Activated T-helper 2 cell treated with anti-CD3 and anti-CD28 coated beads, Interferon-gamma antibody, Interleukin-2, Interleukin-4, amounts not matched to agents 10 μg/mL and 5 μg/mL and 100 μg/mL, durations not matched to agents 14 hours and 24 hours and 36 hours (primary cell): ENCODE measurements at regions not wholly inside any gene's neighbourhood (a gene's known extent, or its start where the extent isn't known, plus 50 kb on each side); places are given as distances from the start of the nearest gene placed in this dataset.
A peak's percentile ranks its signal among the peaks of the same experiment; 100 is the strongest.
"Not testable (repeated sequence)": the region's sequence is repeated elsewhere in the genome, so short reads cannot be mapped to it uniquely, and the experiment has no call there.

Experiments
- DNase-seq: peaks from one replicate; pipeline ENCODE4 v3.0.0; 2021; ENCODE audit warnings: low spot score
- H3K27ac Mint-ChIP-seq: one replicate; pipeline ENCODE4 v1.8.0; 2021; ENCODE audit warnings: mixed read lengths
- H3K27me3 Mint-ChIP-seq: one replicate; pipeline ENCODE4 v1.8.0; 2021; ENCODE audit warnings: low read depth, mixed read lengths
- H3K36me3 Mint-ChIP-seq: one replicate; pipeline ENCODE4 v1.8.0; 2021; ENCODE audit warnings: low read depth, mixed read lengths
- H3K4me1 Mint-ChIP-seq: one replicate; pipeline ENCODE4 v1.8.0; 2021; ENCODE audit warnings: low read depth, mixed read lengths
- H3K4me3 Mint-ChIP-seq: one replicate; pipeline ENCODE4 v1.8.0; 2021; ENCODE audit warnings: low read depth, mild to moderate bottlenecking, moderate library complexity, mixed read lengths
- H3K9me3 Mint-ChIP-seq: one replicate; pipeline ENCODE4 v1.8.0; 2021; ENCODE audit warnings: mixed read lengths
- intact Hi-C: fragments of 100-400 bp; cut with micrococcal nuclease; formaldehyde crosslinking; loops from one replicate; pipeline ENCODE4 v1.15.1; 2023

DNA sequence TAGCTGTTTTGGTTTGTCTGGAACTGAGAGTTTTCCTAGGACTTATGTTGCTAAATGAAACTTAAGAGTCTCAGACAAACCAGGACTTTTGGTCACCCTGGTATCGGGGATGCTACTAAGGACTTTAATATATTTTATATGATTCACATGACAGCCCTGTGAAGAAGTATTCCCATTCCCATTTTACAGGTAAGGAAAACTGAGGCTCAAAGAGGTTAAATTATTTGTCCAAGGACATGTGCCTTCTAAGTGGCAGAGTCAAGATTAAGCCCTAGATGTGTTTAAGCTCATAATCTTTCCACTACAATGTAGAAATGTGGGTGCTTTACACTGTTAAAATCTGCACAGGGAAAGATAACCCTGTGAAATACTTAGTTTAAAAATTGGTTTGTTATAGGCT lies 77.7 kb upstream of the ATP5MC3 start:
- Mint-ChIP-seq H3K4me1 (no peaks in the 10 kb centered on the region), H3K4me3 (no peak overlapping the region), H3K27ac (no peak overlapping the region), H3K36me3 (no peaks in the 10 kb centered on the region), H3K9me3 (no peaks in the 10 kb centered on the region), H3K27me3 (peaks cover 31% of the 10 kb centered on the region)
- intact Hi-C loops: no loop called here
- no peak for DNase-seq

DNA sequence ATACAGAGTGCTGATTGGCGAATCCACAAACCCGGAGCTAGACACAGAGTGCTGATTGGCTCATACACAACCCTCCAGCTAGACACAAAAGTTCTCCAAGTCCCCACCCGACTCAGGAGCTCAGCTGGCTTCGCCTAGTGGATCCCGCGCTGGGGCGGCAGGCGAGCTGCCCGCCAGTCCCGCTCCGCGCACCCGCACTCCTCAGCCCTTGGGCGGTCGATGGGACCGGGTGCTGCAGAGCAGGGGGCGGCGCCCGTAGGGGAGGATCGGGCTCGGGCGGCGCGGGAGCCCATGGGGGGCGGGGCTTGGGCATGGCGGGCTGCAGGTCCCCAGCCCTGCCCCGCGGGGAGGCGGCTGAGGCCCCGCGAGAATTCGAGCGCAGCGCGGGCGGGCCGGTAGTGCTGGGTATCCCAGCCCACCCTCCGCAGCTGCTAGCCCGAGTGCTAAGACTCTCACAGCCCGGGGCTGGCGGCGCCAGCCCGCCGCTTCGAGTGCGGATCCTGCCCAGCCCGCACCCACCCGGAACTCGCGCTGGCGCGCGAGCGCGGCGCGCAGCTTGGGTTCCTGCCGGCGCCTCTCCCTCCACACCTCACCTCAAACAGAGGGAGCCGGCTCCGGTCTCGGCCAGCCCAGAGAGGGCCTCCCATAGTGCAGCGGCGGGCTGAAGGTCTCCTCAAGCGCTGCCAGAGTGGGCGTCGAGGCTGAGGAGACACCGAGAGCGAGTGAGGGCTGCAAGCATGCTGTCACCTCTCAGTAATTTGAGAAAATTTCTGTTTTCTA lies 75.5 kb upstream of the ATP5MC3 start:
- Mint-ChIP-seq H3K4me3 (no peak overlapping the region), H3K27ac (no peak overlapping the region), H3K4me1 (no peaks in the 10 kb centered on the region), H3K27me3 (peaks cover 23% of the 10 kb centered on the region), H3K9me3 (no peaks in the 10 kb centered on the region), H3K36me3 (no peaks in the 10 kb centered on the region)
- no peak for DNase-seq
- intact Hi-C loops: no loop called here

DNA sequence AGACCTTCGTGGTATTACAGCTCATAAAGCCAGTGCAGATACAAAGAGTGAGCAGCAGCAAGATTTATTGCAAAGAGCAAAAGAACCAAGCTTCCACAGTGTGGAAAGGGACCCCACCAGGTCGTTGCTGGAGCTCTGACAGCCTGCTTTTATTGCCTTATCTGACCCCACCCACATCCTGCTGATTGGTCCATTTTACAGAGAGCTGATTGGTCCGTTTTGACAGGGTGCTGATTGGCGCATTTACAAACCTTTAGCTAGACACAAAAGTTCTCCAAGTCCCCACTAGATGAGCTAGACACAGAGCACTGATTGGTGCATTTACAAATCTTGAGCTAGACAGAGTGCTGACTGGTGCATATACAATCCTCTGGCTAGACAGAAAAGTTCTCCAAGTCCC lies 74.9 kb upstream of the ATP5MC3 start:
- H3K9me3 Mint-ChIP-seq, H3K36me3 Mint-ChIP-seq, H3K4me1 Mint-ChIP-seq, H3K4me3 Mint-ChIP-seq, DNase-seq, H3K27ac Mint-ChIP-seq, intact Hi-C loops: not testable (repeated sequence)
- H3K27me3 Mint-ChIP-seq: peaks cover 19% of the 10 kb centered on the region

DNA sequence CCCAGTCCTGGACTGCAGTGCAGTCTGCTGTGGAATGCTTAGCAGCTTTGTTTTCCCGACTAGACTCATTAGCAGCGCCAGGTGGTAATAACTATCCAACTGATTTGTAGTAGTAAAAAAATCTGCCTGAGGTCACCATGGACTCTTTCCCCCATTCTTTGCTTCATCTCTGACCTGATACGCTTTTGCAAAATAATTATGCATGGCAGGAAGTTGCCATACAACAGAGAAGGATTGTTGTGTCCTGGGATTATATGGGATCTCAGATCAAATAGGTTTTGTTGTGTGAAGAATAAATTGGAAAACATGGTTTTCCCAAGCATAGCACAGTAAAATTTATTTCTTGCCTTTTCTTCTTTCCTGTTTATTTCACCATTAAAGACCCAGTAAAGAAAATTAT lies 72.4 kb upstream of the ATP5MC3 start:
- H3K4me3 Mint-ChIP-seq: no peak overlapping the region
- intact Hi-C loops: no loop called here
- H3K4me1 Mint-ChIP-seq: peaks cover 5% of the 10 kb centered on the region
- H3K27me3 Mint-ChIP-seq: peaks cover 9% of the 10 kb centered on the region
- no peaks in the 10 kb centered on the region for H3K36me3 Mint-ChIP-seq
- no peaks in the 10 kb centered on the region for H3K9me3 Mint-ChIP-seq
- DNase-seq: no peak
- H3K27ac Mint-ChIP-seq: no peak overlapping the region

DNA sequence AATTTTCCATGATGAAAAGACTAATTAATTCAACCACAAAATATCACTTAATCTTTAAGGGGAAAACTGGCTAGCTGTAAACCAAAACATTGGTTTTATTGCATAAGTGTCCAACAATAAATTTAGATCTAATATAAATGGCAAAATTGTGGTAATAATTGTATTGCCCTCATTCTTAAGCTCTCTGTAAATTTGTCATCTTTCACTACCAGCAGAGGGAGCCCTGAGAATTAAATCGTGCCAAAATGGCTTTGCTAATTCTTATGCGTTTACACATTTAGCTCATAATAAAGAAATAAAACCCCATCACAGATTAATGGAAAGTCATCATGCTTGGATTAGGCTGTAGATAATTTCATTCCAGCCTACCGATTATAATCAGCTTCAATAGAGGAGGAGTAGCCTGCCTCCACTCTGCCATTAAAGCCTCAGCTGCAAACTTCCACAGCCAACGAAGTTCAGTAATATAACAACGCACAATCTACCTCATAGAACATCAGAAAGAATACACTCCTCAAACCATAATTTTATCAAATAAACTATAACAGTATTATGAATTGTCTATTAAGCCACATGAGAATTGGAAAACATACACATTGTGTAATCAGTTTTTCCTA lies 70.0 kb upstream of the ATP5MC3 start:
- Mint-ChIP-seq H3K4me1 (peaks cover 13% of the 10 kb centered on the region), H3K36me3 (no peaks in the 10 kb centered on the region), H3K27me3 (peaks cover 2% of the 10 kb centered on the region), H3K27ac (no peak overlapping the region), H3K4me3 (no peak overlapping the region), H3K9me3 (peaks cover 4% of the 10 kb centered on the region)
- DNase-seq: no peak
- intact Hi-C loops: loop anchor here (1.0 kb wide), 1 partner anchor 48 kb away; no protein-coding TSS in a partner anchor

DNA sequence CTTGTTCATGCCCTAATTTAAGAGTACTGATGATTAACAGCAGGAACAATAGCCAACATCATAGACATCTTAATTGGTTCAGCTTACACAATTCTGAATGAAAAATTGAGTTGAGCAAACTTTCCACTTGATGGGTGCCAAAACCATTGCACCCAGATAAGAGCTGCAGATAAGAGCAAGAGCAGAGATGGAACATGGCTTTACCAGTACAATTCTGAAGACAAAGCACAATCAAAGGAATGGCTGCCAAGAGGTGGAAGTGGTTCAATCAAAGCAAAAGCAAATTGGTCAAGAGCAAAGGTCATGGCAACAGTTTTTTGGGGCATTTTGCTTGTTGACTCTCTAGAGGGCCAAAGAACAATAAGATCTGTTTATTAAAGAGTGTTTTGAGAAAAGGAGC lies 65.6 kb upstream of the ATP5MC3 start:
- no peaks in the 10 kb centered on the region for H3K36me3 Mint-ChIP-seq
- H3K27ac Mint-ChIP-seq: peak overlapping the region; percentile 21
- intact Hi-C loops: no loop called here
- H3K4me1 Mint-ChIP-seq: peaks cover 15% of the 10 kb centered on the region
- DNase-seq: no peak
- peaks cover 4% of the 10 kb centered on the region for H3K9me3 Mint-ChIP-seq
- H3K27me3 Mint-ChIP-seq: no peaks in the 10 kb centered on the region
- H3K4me3 Mint-ChIP-seq: no peak overlapping the region

DNA sequence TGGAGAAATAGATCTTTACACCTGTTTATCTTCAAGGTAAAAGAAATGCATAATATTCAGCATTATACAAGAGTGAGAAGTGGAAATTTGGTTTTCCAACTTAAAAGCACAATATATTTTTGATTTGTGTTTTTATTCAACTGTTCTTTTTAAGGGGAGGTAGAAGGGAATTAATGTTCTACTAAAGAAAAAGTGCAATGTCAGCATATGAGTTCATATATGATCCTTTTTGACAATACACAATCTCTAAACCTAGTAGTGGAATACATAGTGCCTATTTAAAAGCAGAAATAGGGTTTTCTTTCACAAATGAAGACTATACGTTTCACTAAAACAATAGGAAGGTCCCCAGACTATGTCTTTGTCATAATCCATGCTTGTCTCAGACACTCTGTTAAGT lies 63.2 kb upstream of the ATP5MC3 start:
- no peak for DNase-seq
- no peak overlapping the region for H3K27ac Mint-ChIP-seq
- no peak overlapping the region for H3K4me3 Mint-ChIP-seq
- intact Hi-C loops: no loop called here
- H3K27me3 Mint-ChIP-seq: no peaks in the 10 kb centered on the region
- peaks cover 4% of the 10 kb centered on the region for H3K36me3 Mint-ChIP-seq
- peaks cover 13% of the 10 kb centered on the region for H3K9me3 Mint-ChIP-seq
- H3K4me1 Mint-ChIP-seq: peaks cover 10% of the 10 kb centered on the region

DNA sequence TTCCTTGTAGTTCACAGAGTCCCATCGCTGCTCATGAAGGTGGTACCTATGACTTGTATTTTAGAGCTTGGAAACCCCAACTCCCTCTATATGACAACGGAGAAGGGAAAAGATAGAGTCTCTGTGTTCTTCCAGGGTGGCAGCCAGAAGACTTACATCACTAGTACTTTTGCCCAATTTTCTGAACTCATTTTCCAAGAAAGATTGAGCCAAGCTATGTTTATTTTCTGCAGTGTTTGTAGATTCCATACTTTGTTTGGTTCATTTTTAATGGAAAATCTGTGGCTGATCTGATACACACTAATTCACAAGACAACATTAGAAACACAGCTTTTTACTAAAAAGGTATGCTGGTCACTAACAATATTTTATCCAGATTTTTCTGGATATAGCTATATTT lies 60.2 kb upstream of the ATP5MC3 start:
- no peaks in the 10 kb centered on the region for H3K27me3 Mint-ChIP-seq
- H3K27ac Mint-ChIP-seq: no peak overlapping the region

DNA sequence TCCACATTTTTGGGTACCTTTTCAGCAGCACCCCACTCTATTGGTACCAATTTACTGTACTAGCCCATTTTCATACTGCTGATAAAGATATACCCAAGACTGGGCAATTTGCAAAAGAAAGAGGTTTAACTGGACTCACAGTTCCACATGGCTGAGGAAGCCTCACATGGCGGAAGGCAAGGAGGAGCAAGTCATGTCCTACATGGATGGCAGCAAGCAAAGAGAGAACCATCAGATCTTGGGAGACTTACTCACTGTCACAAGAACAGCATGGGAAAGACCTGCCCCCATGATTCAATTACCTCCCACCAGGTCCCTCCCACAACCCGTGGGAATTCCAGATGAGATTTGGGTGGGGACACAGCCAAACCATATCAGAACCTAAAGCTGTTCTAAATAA lies 58.5 kb upstream of the ATP5MC3 start:
- H3K27ac Mint-ChIP-seq, H3K27me3 Mint-ChIP-seq, DNase-seq, H3K4me3 Mint-ChIP-seq, intact Hi-C loops: not testable (repeated sequence)
- Mint-ChIP-seq H3K36me3 (peaks cover 33% of the 10 kb centered on the region), H3K4me1 (peaks cover 15% of the 10 kb centered on the region), H3K9me3 (peaks cover 36% of the 10 kb centered on the region)

More for the DNA sequence above, 60.2 kb upstream of the ATP5MC3 start:
- peaks cover 15% of the 10 kb centered on the region for H3K4me1 Mint-ChIP-seq
- no peak for DNase-seq
- peaks cover 36% of the 10 kb centered on the region for H3K9me3 Mint-ChIP-seq
- no peak overlapping the region for H3K4me3 Mint-ChIP-seq
- H3K36me3 Mint-ChIP-seq: peaks cover 28% of the 10 kb centered on the region
- intact Hi-C loops: no loop called here

DNA sequence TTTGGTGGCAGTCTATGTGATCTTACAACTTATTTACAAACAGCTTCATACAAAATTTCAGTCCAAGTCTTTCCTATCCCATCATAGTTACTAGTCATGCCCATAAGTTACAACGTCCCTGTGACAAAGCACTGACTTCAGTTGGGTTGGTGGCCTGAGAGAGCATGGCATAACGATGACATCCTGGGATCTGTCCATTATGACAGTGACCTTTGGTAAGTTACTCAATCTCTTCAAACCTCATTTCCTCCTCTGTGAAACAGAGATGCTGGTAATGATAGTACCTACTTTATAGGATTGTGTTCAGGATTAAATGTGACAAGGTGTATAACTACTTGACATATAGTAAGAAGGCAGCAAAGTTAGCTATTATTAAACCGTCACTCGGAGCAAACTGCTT lies 55.4 kb upstream of the ATP5MC3 start:
- peaks cover 24% of the 10 kb centered on the region for H3K4me1 Mint-ChIP-seq
- peaks cover 47% of the 10 kb centered on the region for H3K9me3 Mint-ChIP-seq
- H3K27me3 Mint-ChIP-seq: no peaks in the 10 kb centered on the region
- no peak overlapping the region for H3K4me3 Mint-ChIP-seq
- no peak overlapping the region for H3K27ac Mint-ChIP-seq
- intact Hi-C loops: no loop called here
- H3K36me3 Mint-ChIP-seq: peaks cover 42% of the 10 kb centered on the region
- DNase-seq: no peak

DNA sequence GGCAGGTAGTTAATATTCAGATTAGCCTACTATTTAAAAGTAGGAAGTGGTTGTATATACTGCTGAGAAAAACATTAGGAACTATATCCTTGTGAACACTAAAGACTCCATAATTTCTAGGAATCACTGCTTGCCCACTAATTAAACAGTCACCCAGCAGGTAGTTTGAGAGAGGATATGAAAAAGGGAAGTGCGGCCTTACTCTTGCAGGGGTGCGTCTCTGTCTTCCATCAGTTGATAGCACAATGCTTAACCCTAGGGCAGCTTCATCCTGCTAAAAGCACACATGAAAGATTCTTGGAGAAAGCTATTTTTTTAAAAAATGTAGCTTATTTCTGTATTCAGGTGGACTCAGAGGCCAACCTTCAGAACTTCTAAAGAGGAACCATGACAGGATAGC lies 53.1 kb upstream of the ATP5MC3 start:
- H3K27me3 Mint-ChIP-seq: no peaks in the 10 kb centered on the region
- H3K9me3 Mint-ChIP-seq: peaks cover 37% of the 10 kb centered on the region
- peaks cover 31% of the 10 kb centered on the region for H3K4me1 Mint-ChIP-seq
- intact Hi-C loops: loop anchor here (5.0 kb wide), 1 partner anchor 397 kb away; no protein-coding TSS in a partner anchor
- no peak overlapping the region for H3K4me3 Mint-ChIP-seq
- no peak overlapping the region for H3K27ac Mint-ChIP-seq
- DNase-seq: no peak
- peaks cover 43% of the 10 kb centered on the region for H3K36me3 Mint-ChIP-seq

DNA sequence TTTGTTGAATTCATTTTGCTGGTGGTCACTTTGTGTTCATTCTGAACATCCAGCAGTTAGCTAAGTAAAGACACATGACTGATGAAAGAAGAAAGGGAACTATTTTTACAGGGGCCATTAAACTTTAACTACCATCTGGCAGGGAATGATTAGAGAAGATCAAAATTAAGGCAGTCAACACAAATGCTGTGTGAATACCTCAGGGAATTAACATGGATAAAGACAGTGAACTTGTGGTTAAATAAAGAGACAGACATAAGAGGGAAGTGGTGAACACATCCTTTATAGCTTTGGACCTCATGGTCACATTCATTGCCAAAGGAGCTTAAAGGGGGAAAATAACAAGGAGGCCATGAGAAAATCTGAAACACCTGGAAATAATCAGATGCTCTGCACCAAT lies 52.6 kb upstream of the ATP5MC3 start:
- H3K9me3 Mint-ChIP-seq: peaks cover 33% of the 10 kb centered on the region
- no peak overlapping the region for H3K4me3 Mint-ChIP-seq
- no peaks in the 10 kb centered on the region for H3K27me3 Mint-ChIP-seq
- no peak overlapping the region for H3K27ac Mint-ChIP-seq
- DNase-seq: no peak
- peaks cover 40% of the 10 kb centered on the region for H3K36me3 Mint-ChIP-seq
- intact Hi-C loops: loop anchor here (5.0 kb wide), 1 partner anchor 397 kb away; no protein-coding TSS in a partner anchor
- peaks cover 31% of the 10 kb centered on the region for H3K4me1 Mint-ChIP-seq

DNA sequence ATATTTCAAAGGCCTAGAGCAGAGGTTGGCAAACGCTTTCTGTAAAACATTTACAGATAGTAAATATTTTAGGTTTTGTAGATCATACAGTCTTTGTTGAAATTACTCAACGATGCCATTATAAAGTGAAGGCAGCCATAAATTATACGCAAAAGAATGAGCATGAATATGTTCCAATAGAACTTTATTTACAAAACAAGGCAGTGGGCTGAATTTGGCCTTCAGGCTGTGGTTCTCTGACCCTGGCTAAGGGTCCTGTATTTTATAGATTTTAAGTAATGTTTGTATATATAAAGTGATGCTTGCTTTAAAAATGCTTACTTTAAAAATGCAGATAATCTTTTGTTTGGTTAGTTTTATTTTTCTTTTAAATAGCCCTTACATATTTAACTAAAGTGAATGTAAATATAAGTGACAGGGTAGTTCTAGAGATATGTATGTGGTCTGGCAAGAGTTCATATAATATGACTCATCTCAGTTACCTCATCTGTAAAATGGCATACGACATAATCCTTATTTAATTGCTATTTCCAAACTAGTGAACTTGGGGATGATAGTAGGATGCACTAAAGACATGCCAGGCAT lies 51.7 kb upstream of the ATP5MC3 start:
- H3K36me3 Mint-ChIP-seq: peaks cover 34% of the 10 kb centered on the region
- intact Hi-C loops: loop anchor here (5.0 kb wide), 1 partner anchor 396 kb away; no protein-coding TSS in a partner anchor
- no peak overlapping the region for H3K27ac Mint-ChIP-seq
- peaks cover 26% of the 10 kb centered on the region for H3K9me3 Mint-ChIP-seq
- DNase-seq: no peak
- no peak overlapping the region for H3K4me3 Mint-ChIP-seq
- H3K4me1 Mint-ChIP-seq: peaks cover 28% of the 10 kb centered on the region
- no peaks in the 10 kb centered on the region for H3K27me3 Mint-ChIP-seq
